CD4-positive, alpha-beta T cell treated with Interleukin-2 at 100 ng/mL for 4 hours (primary cell): ENCODE measurements at regions not wholly inside any gene's neighbourhood (a gene's known extent, or its start where the extent isn't known, plus 50 kb on each side); places are given as distances from the start of the nearest gene placed in this dataset.

Experiments used
- DNase-seq: peaks from one replicate; pipeline ENCODE4 v3.0.0-alpha.2; 2020; ENCODE audit warnings: low spot score

- DNase-seq: no peak
Measured at GRCh38 chr4:60502733-60503132, 697.4 kb upstream of the ADGRL3 start.

GRCh38 chr4:60506061-60506460 lies 694.1 kb upstream of the ADGRL3 start:
- no peak for DNase-seq

GRCh38 chr4:60522265-60522664 lies 677.9 kb upstream of the ADGRL3 start:
- no peak for DNase-seq

GRCh38 chr4:60531776-60532379 lies 668.2 kb upstream of the ADGRL3 start:
- no peak for DNase-seq

- no peak for DNase-seq
Measured at GRCh38 chr4:60544981-60545380, 655.1 kb upstream of the ADGRL3 start.

- no peak for DNase-seq
Measured at GRCh38 chr4:60562334-60562733, 637.8 kb upstream of the ADGRL3 start.

GRCh38 chr4:60565558-60565957 lies 634.6 kb upstream of the ADGRL3 start:
- DNase-seq: no peak

GRCh38 chr4:60575336-60575735 lies 624.8 kb upstream of the ADGRL3 start:
- no peak for DNase-seq

GRCh38 chr4:60579335-60579734 lies 620.8 kb upstream of the ADGRL3 start:
- DNase-seq: no peak

GRCh38 chr4:60581919-60582536 lies 618.1 kb upstream of the ADGRL3 start:
- no peak for DNase-seq

GRCh38 chr4:60588556-60588955 lies 611.6 kb upstream of the ADGRL3 start:
- no peak for DNase-seq

- DNase-seq: no peak
Measured at GRCh38 chr4:60589425-60589824, 610.7 kb upstream of the ADGRL3 start.

- DNase-seq: no peak
Measured at GRCh38 chr4:60590116-60590515, 610.0 kb upstream of the ADGRL3 start.

GRCh38 chr4:60605646-60606354 lies 594.3 kb upstream of the ADGRL3 start:
- DNase-seq: no peak

GRCh38 chr4:60611762-60612496 lies 588.2 kb upstream of the ADGRL3 start:
- no peak for DNase-seq

GRCh38 chr4:60617731-60618130 lies 582.4 kb upstream of the ADGRL3 start:
- no peak for DNase-seq

- no peak for DNase-seq
Measured at GRCh38 chr4:60619531-60620305, 580.4 kb upstream of the ADGRL3 start.

GRCh38 chr4:60637976-60638375 lies 562.1 kb upstream of the ADGRL3 start:
- DNase-seq: no peak

GRCh38 chr4:60648774-60649173 lies 551.4 kb upstream of the ADGRL3 start:
- no peak for DNase-seq

- DNase-seq: no peak
Measured at GRCh38 chr4:60652933-60653332, 547.2 kb upstream of the ADGRL3 start.

- DNase-seq: no peak
Measured at GRCh38 chr4:60655356-60655755, 544.8 kb upstream of the ADGRL3 start.

GRCh38 chr4:60656171-60656570 lies 544.0 kb upstream of the ADGRL3 start:
- no peak for DNase-seq
